NB4 (cell line): ENCODE measurements at regions not wholly inside any gene's neighbourhood (a gene's known extent, or its start where the extent isn't known, plus 50 kb on each side); places are given as distances from the start of the nearest gene placed in this dataset.

Source experiments
- DNase-seq: peaks from one replicate; pipeline ENCODE4 v3.0.0; 2010; ENCODE audit warnings: low read depth
- H3K4me3 ChIP-seq: one replicate; pipeline ENCODE4 v1.5.1; 2011; ENCODE audit warnings: mild to moderate bottlenecking, low read depth, low read length, moderate library complexity
- CTCF ChIP-seq: IDR thresholded peaks from one replicate; pipeline ENCODE4 v1.5.1; 2012; ENCODE audit warnings: low read depth, low read length
- MAX ChIP-seq: IDR thresholded peaks from 2 replicates; pipeline ENCODE4 v1.6.1; 2011; ENCODE audit warnings: low read depth, low read length
- MYC ChIP-seq: IDR thresholded peaks from 2 replicates; pipeline ENCODE4 v1.6.1; 2011; ENCODE audit warnings: low read depth, low read length
- POLR2A ChIP-seq: IDR thresholded peaks from 2 replicates; pipeline ENCODE4 v1.6.1; 2011; ENCODE audit warnings: mild to moderate bottlenecking; ENCODE audit not compliant: insufficient read length; ENCODE audit errors: extremely low read depth

GRCh38 chr11:8814209-8814922 lies 96.6 kb upstream of the AKIP1 start:
- no peak for TF ChIP-seq MAX
- TF ChIP-seq POLR2A: no peak
- no peak for TF ChIP-seq CTCF
- no peak for TF ChIP-seq MYC
- no peak for DNase-seq
- H3K4me3 ChIP-seq: no peak overlapping the region

- no peak overlapping the region for H3K4me3 ChIP-seq
- DNase-seq: no peak
- TF ChIP-seq POLR2A: no peak
- TF ChIP-seq MAX: no peak
- TF ChIP-seq CTCF: no peak
- no peak for TF ChIP-seq MYC
These were observed 96.1 kb upstream of the AKIP1 start for GRCh38 chr11:8814923-8815240.

GRCh38 chr11:8818421-8818820 lies 92.6 kb upstream of the AKIP1 start:
- no peak for TF ChIP-seq CTCF
- no peak for TF ChIP-seq POLR2A
- TF ChIP-seq MAX: no peak
- no peak for TF ChIP-seq MYC
- DNase-seq: no peak
- H3K4me3 ChIP-seq: no peak overlapping the region

- no peak for TF ChIP-seq CTCF
- TF ChIP-seq MAX: no peak
- no peak for TF ChIP-seq MYC
- TF ChIP-seq POLR2A: no peak
- no peak overlapping the region for H3K4me3 ChIP-seq
- DNase-seq: no peak
These were observed 90.6 kb upstream of the AKIP1 start for GRCh38 chr11:8820401-8820800.

GRCh38 chr11:8822469-8822868 lies 88.5 kb upstream of the AKIP1 start:
- no peak for DNase-seq
- TF ChIP-seq MAX (no peak), POLR2A (no peak), MYC (no peak)
- H3K4me3 ChIP-seq: no peak overlapping the region

GRCh38 chr11:8823174-8823742 lies 87.7 kb upstream of the AKIP1 start:
- DNase-seq: no peak

More at GRCh38 chr11:8823174-8823742, 87.7 kb upstream of the AKIP1 start:
- TF ChIP-seq CTCF (no peak), MYC (no peak), POLR2A (no peak), MAX (no peak)
- H3K4me3 ChIP-seq: no peak overlapping the region
